Lower lobe of right lung (tissue), 2 donors: ENCODE measurements at regions not wholly inside any gene's neighbourhood (a gene's known extent, or its start where the extent isn't known, plus 50 kb on each side); places are given as distances from the start of the nearest gene placed in this dataset.
A peak's percentile ranks its signal among the peaks of the same experiment; 100 is the strongest.

Source experiments
- ATAC-seq, 2 donors: fragments of 200-7000 bp; cut with Tn5 transposase; one replicate each; pipeline ENCODE4 v1.9.1; 2020 to 2022; ENCODE audit warnings: mild to moderate bottlenecking in 2 of 2, moderate library complexity in 2 of 2
- DNase-seq: peaks from one replicate; pipeline ENCODE4 v3.0.0-alpha.2; 2020
- H3K27ac ChIP-seq: fragments of 200-600 bp; one replicate; pipeline ENCODE4 v1.8.0; 2022
- H3K27me3 ChIP-seq: fragments of 200-600 bp; one replicate; pipeline ENCODE4 v1.8.0; 2022; ENCODE audit warnings: low read depth
- H3K36me3 ChIP-seq: fragments of 200-600 bp; one replicate; pipeline ENCODE4 v1.8.0; 2022; ENCODE audit warnings: mild to moderate bottlenecking
- H3K4me1 ChIP-seq: fragments of 200-600 bp; one replicate; pipeline ENCODE4 v1.8.0; 2022
- H3K4me3 ChIP-seq: fragments of 200-600 bp; one replicate; pipeline ENCODE4 v1.8.0; 2022; ENCODE audit warnings: mild to moderate bottlenecking
- H3K9me3 ChIP-seq: fragments of 200-600 bp; one replicate; pipeline ENCODE4 v1.8.0; 2022
- intact Hi-C: fragments of 100-400 bp; cut with DNase I; formaldehyde crosslinking; loops from one replicate; pipeline ENCODE4 v1.11.0; 2022
- TF ChIP-seq, protein P1 (sequence below): fragments of 200-600 bp; IDR thresholded peaks from one replicate; pipeline ENCODE4 v1.8.0; 2022; ENCODE audit warnings: antibody characterized with exemption, mild to moderate bottlenecking
- donor health status: DM: no; HTN: yes; CAD: no; lungs with severe emphysema.

DNA sequence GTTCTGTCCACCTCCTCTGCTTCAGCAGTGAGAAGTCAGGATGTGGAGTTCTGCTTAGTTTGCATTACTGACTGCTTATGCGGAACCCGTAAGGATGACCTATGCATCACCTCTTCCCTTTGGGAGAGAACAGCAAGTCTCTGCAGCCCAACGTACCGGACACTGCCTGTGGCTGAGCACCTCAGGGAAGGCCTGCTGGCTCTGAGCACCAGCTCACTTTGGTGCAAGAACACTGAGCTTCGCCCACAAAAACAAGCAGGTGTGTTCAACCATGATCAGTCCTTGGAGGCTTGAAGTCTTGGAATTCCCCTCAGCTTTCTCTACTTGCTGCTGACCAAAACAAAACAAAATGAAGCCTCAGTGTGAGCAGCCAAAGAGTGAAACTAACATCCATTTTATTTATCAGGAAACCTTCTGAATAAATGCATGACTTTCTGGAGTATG is 52.7 kb upstream of the NCK2 start:
- TF ChIP-seq, protein P1, sequence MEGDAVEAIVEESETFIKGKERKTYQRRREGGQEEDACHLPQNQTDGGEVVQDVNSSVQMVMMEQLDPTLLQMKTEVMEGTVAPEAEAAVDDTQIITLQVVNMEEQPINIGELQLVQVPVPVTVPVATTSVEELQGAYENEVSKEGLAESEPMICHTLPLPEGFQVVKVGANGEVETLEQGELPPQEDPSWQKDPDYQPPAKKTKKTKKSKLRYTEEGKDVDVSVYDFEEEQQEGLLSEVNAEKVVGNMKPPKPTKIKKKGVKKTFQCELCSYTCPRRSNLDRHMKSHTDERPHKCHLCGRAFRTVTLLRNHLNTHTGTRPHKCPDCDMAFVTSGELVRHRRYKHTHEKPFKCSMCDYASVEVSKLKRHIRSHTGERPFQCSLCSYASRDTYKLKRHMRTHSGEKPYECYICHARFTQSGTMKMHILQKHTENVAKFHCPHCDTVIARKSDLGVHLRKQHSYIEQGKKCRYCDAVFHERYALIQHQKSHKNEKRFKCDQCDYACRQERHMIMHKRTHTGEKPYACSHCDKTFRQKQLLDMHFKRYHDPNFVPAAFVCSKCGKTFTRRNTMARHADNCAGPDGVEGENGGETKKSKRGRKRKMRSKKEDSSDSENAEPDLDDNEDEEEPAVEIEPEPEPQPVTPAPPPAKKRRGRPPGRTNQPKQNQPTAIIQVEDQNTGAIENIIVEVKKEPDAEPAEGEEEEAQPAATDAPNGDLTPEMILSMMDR: no peak
- Histone ChIP-seq H3K4me1 (no peaks in the 10 kb centered on the region), H3K27me3 (no peaks in the 10 kb centered on the region), H3K36me3 (no peaks in the 10 kb centered on the region), H3K27ac (no peak overlapping the region), H3K4me3 (no peak overlapping the region), H3K9me3 (no peaks in the 10 kb centered on the region)
- intact Hi-C loops: no loop called here
- DNase-seq (no peak), ATAC-seq (no peak)

DNA sequence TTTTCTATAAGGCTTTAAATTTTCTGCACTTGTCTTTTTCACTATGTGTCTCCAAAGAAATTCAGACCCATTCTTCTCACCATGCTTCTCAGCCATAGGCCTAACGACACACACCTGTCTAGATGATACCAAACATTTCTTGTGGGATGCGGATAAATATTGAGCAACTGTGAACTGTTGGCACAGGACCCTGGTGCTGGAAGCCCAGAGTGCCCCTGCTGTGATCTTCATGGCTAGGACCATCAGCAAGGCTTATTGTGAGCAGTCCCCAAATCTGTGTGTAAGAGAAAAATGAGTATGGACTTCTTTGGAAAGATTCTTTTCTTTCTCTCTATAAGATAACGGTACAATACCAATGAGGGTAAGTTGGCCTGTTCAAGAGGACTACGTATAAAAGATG is 54.1 kb upstream of the NCK2 start:
- DNase-seq (no peak), ATAC-seq (no peak)
- H3K27ac ChIP-seq: no peak overlapping the region
- H3K36me3 ChIP-seq: no peaks in the 10 kb centered on the region
- no peak overlapping the region for H3K4me3 ChIP-seq
- intact Hi-C loops: no loop called here
- no peaks in the 10 kb centered on the region for H3K9me3 ChIP-seq
- no peaks in the 10 kb centered on the region for H3K27me3 ChIP-seq
- H3K4me1 ChIP-seq: no peaks in the 10 kb centered on the region
- TF ChIP-seq, protein P1: no peak

DNA sequence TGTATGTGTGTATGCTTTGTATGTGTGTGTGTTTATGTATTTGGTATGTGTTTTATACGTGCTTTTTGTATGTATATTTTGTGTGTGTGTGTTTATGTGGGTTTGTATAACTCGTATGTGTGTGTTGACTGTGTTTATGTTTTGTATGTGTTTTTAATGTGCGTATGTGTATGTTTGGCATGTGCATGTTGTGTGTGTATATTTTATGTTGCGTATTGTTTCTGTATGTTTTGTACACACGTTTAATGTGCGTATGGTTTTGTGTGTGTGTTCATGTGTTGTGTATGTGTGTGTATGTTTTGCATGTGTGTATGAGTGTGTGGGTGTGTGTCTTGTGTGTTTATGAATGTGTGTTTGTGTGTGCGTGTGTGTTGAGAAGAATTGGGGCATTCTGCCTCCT is 55.2 kb upstream of the NCK2 start:
- Histone ChIP-seq H3K4me3 (no peak overlapping the region), H3K36me3 (no peaks in the 10 kb centered on the region), H3K4me1 (no peaks in the 10 kb centered on the region), H3K27me3 (no peaks in the 10 kb centered on the region), H3K9me3 (no peaks in the 10 kb centered on the region), H3K27ac (no peak overlapping the region)
- TF ChIP-seq, protein P1: no peak
- no peak for ATAC-seq
- intact Hi-C loops: no loop called here
- DNase-seq: no peak

DNA sequence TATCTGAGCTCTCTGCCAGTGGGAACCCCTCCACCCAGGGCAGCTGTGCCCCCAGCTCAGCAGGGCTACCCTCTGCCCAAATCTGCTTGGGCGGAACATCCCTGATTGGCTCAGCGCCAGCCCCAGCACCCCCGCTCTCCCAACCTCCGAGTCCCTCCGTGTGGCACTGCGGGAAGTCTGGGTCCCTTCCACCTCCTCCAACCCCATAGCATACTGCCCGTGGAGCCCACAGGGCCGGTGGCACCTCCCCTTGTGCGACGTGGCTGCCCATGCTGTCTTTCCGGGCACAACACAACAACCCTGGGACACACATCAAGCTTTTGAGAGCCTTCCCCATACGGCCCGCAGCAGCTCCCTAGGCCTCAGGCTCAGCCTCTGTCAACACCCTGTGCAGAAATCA is 55.8 kb upstream of the NCK2 start:
- TF ChIP-seq, protein P1: no peak
- H3K4me1 ChIP-seq: no peaks in the 10 kb centered on the region
- H3K9me3 ChIP-seq: no peaks in the 10 kb centered on the region
- no peak overlapping the region for H3K27ac ChIP-seq
- DNase-seq (no peak), ATAC-seq (peak in 1 of 2 donors; percentile 12)
- H3K27me3 ChIP-seq: no peaks in the 10 kb centered on the region
- H3K4me3 ChIP-seq: no peak overlapping the region
- intact Hi-C loops: no loop called here
- no peaks in the 10 kb centered on the region for H3K36me3 ChIP-seq

DNA sequence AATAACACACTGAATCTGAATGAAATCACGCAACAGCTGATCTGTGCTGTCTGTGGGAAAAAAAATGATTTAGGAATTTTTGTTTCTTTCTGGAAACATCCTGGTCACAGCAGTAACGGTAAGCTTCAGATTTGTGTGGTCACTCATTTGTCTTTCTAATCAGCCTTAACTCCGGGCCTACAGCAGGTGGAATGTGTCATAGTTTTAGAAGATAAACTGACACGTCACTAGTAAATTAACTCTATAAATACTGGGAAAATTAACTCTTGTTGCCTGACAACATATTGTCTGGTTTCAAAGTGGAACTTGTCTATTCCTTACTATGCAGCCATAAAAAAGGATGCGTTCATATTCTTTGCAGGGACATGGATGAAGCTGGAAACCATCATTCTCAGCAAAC is 58.1 kb upstream of the NCK2 start:
- Histone ChIP-seq H3K9me3 (no peaks in the 10 kb centered on the region), H3K27ac (no peak overlapping the region), H3K4me3 (no peak overlapping the region), H3K27me3 (no peaks in the 10 kb centered on the region), H3K36me3 (no peaks in the 10 kb centered on the region), H3K4me1 (no peaks in the 10 kb centered on the region)
- ATAC-seq (no peak), DNase-seq (no peak)
- intact Hi-C loops: no loop called here
- TF ChIP-seq, protein P1: no peak

DNA sequence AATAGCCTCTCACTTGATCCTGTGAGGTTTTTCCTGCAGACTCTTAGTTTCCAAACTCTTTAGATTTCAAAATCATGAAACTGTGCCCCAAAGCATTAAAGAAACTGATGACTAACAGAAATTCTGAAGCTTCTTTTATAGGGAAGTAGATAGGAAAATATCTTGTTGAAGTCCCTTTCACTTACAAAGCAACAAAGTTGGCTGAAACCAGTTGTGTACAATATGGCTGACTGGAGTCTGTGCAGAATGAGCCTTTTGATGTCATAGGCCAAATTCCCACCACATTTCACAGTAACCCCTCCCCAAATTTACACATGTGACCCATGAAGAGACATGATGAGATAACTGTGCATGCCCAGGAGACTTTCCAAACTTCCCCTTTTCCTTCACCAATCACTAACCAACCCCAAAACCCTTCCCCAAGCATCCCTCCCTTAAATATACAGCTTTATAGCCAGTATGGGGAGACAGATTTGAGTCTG is 61.7 kb upstream of the NCK2 start:
- Histone ChIP-seq H3K4me3 (no peak overlapping the region), H3K9me3 (no peaks in the 10 kb centered on the region), H3K27me3 (no peaks in the 10 kb centered on the region), H3K4me1 (no peaks in the 10 kb centered on the region), H3K27ac (no peak overlapping the region), H3K36me3 (no peaks in the 10 kb centered on the region)
- ATAC-seq (no peak), DNase-seq (no peak)
- intact Hi-C loops: no loop called here
- TF ChIP-seq, protein P1: no peak
